ENCODE measurements at regions not wholly inside any gene's neighbourhood (a gene's known extent, or its start where the extent isn't known, plus 50 kb on each side); places are given as distances from the start of the nearest gene placed in this dataset.

- 80% methylated on average over 3 of the region's 3 CpGs for WGBS
- Histone ChIP-seq H3K9ac (ENCODE audit: low read length) (no peak overlapping the region), H2BK5ac (ENCODE audit: low read depth, low read length, poor library complexity, severe bottlenecking) (no peak overlapping the region)
These were observed 235.2 kb upstream of the NOX3 start for GRCh38 chr6:155690820-155691219.

DNA sequence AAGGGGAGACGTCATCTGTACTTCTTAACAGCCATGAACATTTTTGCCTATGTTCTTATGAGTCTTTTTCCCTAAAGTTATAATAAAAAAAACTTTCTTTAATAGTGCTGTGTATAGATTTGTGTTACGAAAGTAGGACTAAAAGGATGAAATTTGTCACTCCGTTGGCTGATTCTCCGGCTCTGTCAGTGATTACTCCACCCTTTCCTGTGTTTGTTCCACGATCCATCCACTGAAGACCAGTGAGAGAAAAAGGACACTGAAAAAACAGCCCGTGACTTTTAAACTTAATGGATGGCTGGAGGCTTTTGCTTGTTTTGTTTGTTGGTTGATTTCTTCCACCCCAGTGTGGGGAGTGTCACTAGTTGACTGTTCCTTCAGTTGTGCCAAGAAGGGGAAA is 232.0 kb upstream of the NOX3 start:
- Histone ChIP-seq H3K79me1 (replicated peaks; ENCODE audit: low read length, poor library complexity, severe bottlenecking) (no peaks in the 10 kb centered on the region), H2BK12ac (ENCODE audit: low read length in 2 of 2) (no peak overlapping the region), H4K91ac (ENCODE audit: low read length) (no peak overlapping the region), H3K4me1 (ENCODE audit: control insufficient read depth, insufficient read depth, low read depth, low read length) (no peaks in the 10 kb centered on the region), H4K8ac (ENCODE audit: low read length) (no peak overlapping the region), H2BK15ac (ENCODE audit: low read depth, poor library complexity, severe bottlenecking) (no peak overlapping the region), H2BK120ac (ENCODE audit: low read depth, low read length) (no peak overlapping the region), H3K23ac (ENCODE audit: low read length in 2 of 2) (no peak overlapping the region), H3K18ac (ENCODE audit: low read depth in 1 of 2, low read length in 2 of 2) (no peak overlapping the region), H3K36me3 (ENCODE audit: control insufficient read depth in 1 of 2, insufficient read depth in 2 of 2, low read depth in 1 of 2, low read length in 2 of 2) (no peaks in the 10 kb centered on the region), H3K9ac (ENCODE audit: low read length) (no peak overlapping the region), H2BK5ac (ENCODE audit: low read depth, low read length, poor library complexity, severe bottlenecking) (no peak overlapping the region), H2AK5ac (ENCODE audit: low read length, severe bottlenecking) (no peak overlapping the region), H3K4me2 (ENCODE audit: low read length, poor library complexity, severe bottlenecking) (no peak overlapping the region), H3K9me3 (ENCODE audit: control insufficient read depth, low read length) (no peaks in the 10 kb centered on the region), H3K4me3 (ENCODE audit: insufficient read depth in 1 of 2, low read depth in 1 of 2, low read length in 2 of 2) (no peak overlapping the region), H3K27me3 (ENCODE audit: control insufficient read depth in 1 of 2, insufficient read depth in 1 of 2, low read length in 2 of 2) (no peaks in the 10 kb centered on the region), H3K14ac (ENCODE audit: low read length in 2 of 2) (no peak overlapping the region), H3K4ac (ENCODE audit: low read depth in 1 of 2, low read length in 2 of 2) (no peak overlapping the region), H3K27ac (ENCODE audit: low read length, poor library complexity, severe bottlenecking) (no peak overlapping the region), H2AFZ (ENCODE audit: low read depth, low read length) (no peak overlapping the region)
- WGBS, result 87% methylated on average over 5 of the region's 6 CpGs
- no peak for DNase-seq

More at GRCh38 chr6:155690820-155691219, 235.2 kb upstream of the NOX3 start:
- no peak for DNase-seq
- Histone ChIP-seq H2BK15ac (ENCODE audit: low read depth, poor library complexity, severe bottlenecking) (no peak overlapping the region), H3K23ac (ENCODE audit: low read length in 2 of 2) (no peak overlapping the region), H4K91ac (ENCODE audit: low read length) (no peak overlapping the region), H2BK12ac (ENCODE audit: low read length in 2 of 2) (no peak overlapping the region), H4K8ac (ENCODE audit: low read length) (no peak overlapping the region), H2BK120ac (ENCODE audit: low read depth, low read length) (no peak overlapping the region), H3K9me3 (ENCODE audit: control insufficient read depth, low read length) (no peaks in the 10 kb centered on the region), H3K79me1 (replicated peaks; ENCODE audit: low read length, poor library complexity, severe bottlenecking) (no peaks in the 10 kb centered on the region), H2AK5ac (ENCODE audit: low read length, severe bottlenecking) (no peak overlapping the region), H3K4me2 (ENCODE audit: low read length, poor library complexity, severe bottlenecking) (no peak overlapping the region), H3K36me3 (ENCODE audit: control insufficient read depth in 1 of 2, insufficient read depth in 2 of 2, low read depth in 1 of 2, low read length in 2 of 2) (no peaks in the 10 kb centered on the region), H3K27ac (ENCODE audit: low read length, poor library complexity, severe bottlenecking) (no peak overlapping the region), H3K4me1 (ENCODE audit: control insufficient read depth, insufficient read depth, low read depth, low read length) (peaks cover 4% of the 10 kb centered on the region), H3K4me3 (ENCODE audit: insufficient read depth in 1 of 2, low read depth in 1 of 2, low read length in 2 of 2) (no peak overlapping the region), H3K18ac (ENCODE audit: low read depth in 1 of 2, low read length in 2 of 2) (no peak overlapping the region), H3K4ac (ENCODE audit: low read depth in 1 of 2, low read length in 2 of 2) (no peak overlapping the region), H3K14ac (ENCODE audit: low read length in 2 of 2) (no peak overlapping the region), H3K27me3 (ENCODE audit: control insufficient read depth in 1 of 2, insufficient read depth in 1 of 2, low read length in 2 of 2) (no peaks in the 10 kb centered on the region), H2AFZ (ENCODE audit: low read depth, low read length) (no peak overlapping the region)

- Histone ChIP-seq H3K4me2 (ENCODE audit: low read length, poor library complexity, severe bottlenecking) (no peak overlapping the region), H2BK5ac (ENCODE audit: low read depth, low read length, poor library complexity, severe bottlenecking) (no peak overlapping the region), H3K14ac (ENCODE audit: low read length in 2 of 2) (no peak overlapping the region), H4K91ac (ENCODE audit: low read length) (no peak overlapping the region), H3K23ac (ENCODE audit: low read length in 2 of 2) (no peak overlapping the region), H3K27ac (ENCODE audit: low read length, poor library complexity, severe bottlenecking) (no peak overlapping the region), H3K4me1 (ENCODE audit: control insufficient read depth, insufficient read depth, low read depth, low read length) (no peaks in the 10 kb centered on the region), H4K8ac (ENCODE audit: low read length) (no peak overlapping the region), H3K18ac (ENCODE audit: low read depth in 1 of 2, low read length in 2 of 2) (no peak overlapping the region), H3K36me3 (ENCODE audit: control insufficient read depth in 1 of 2, insufficient read depth in 2 of 2, low read depth in 1 of 2, low read length in 2 of 2) (no peaks in the 10 kb centered on the region), H2BK120ac (ENCODE audit: low read depth, low read length) (no peak overlapping the region), H2AFZ (ENCODE audit: low read depth, low read length) (no peak overlapping the region), H2BK15ac (ENCODE audit: low read depth, poor library complexity, severe bottlenecking) (no peak overlapping the region), H3K4me3 (ENCODE audit: insufficient read depth in 1 of 2, low read depth in 1 of 2, low read length in 2 of 2) (no peak overlapping the region), H2BK12ac (ENCODE audit: low read length in 2 of 2) (no peak overlapping the region), H3K9me3 (ENCODE audit: control insufficient read depth, low read length) (no peaks in the 10 kb centered on the region), H3K4ac (ENCODE audit: low read depth in 1 of 2, low read length in 2 of 2) (no peak overlapping the region), H2AK5ac (ENCODE audit: low read length, severe bottlenecking) (no peak overlapping the region), H3K79me1 (replicated peaks; ENCODE audit: low read length, poor library complexity, severe bottlenecking) (no peaks in the 10 kb centered on the region), H3K9ac (ENCODE audit: low read length) (no peak overlapping the region), H3K27me3 (ENCODE audit: control insufficient read depth in 1 of 2, insufficient read depth in 1 of 2, low read length in 2 of 2) (no peaks in the 10 kb centered on the region)
- 84% methylated on average over 2 of the region's 5 CpGs for WGBS
- DNase-seq, result no peak
These were observed 229.0 kb upstream of the NOX3 start for GRCh38 chr6:155684416-155685196.

DNA sequence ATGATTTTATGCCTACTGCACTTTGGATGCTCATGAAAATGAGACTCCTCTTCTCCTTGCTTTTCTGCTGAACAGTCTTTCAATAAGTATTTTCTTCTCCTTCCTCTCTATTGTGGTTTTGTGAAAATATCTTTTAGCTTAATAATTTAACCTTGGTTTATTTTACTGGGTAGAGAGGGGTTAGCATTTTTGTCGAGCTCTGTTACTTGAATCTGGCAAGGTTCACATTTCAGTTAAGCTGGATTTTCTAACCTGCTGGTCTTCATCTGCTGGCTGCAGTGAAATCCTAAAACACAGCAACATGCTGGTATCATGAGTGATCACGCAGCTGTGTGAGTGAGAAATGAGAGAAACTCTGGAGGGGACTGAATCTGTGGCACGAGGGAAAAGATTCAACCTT is 222.7 kb upstream of the NOX3 start:
- Histone ChIP-seq H3K4ac (ENCODE audit: low read depth in 1 of 2, low read length in 2 of 2) (no peak overlapping the region), H2BK12ac (ENCODE audit: low read length in 2 of 2) (no peak overlapping the region), H2BK5ac (ENCODE audit: low read depth, low read length, poor library complexity, severe bottlenecking) (no peak overlapping the region), H2AK5ac (ENCODE audit: low read length, severe bottlenecking) (no peak overlapping the region), H3K27ac (ENCODE audit: low read length, poor library complexity, severe bottlenecking) (no peak overlapping the region), H3K4me2 (ENCODE audit: low read length, poor library complexity, severe bottlenecking) (no peak overlapping the region), H3K36me3 (ENCODE audit: control insufficient read depth in 1 of 2, insufficient read depth in 2 of 2, low read depth in 1 of 2, low read length in 2 of 2) (no peaks in the 10 kb centered on the region), H3K23ac (ENCODE audit: low read length in 2 of 2) (no peak overlapping the region), H3K18ac (ENCODE audit: low read depth in 1 of 2, low read length in 2 of 2) (no peak overlapping the region), H2BK120ac (ENCODE audit: low read depth, low read length) (no peak overlapping the region), H3K14ac (ENCODE audit: low read length in 2 of 2) (no peak overlapping the region), H4K8ac (ENCODE audit: low read length) (no peak overlapping the region), H3K4me1 (ENCODE audit: control insufficient read depth, insufficient read depth, low read depth, low read length) (no peaks in the 10 kb centered on the region), H4K91ac (ENCODE audit: low read length) (no peak overlapping the region), H3K9me3 (ENCODE audit: control insufficient read depth, low read length) (no peaks in the 10 kb centered on the region), H3K4me3 (ENCODE audit: insufficient read depth in 1 of 2, low read depth in 1 of 2, low read length in 2 of 2) (no peak overlapping the region), H3K79me1 (replicated peaks; ENCODE audit: low read length, poor library complexity, severe bottlenecking) (no peaks in the 10 kb centered on the region), H3K9ac (ENCODE audit: low read length) (no peak overlapping the region), H2AFZ (ENCODE audit: low read depth, low read length) (no peak overlapping the region), H2BK15ac (ENCODE audit: low read depth, poor library complexity, severe bottlenecking) (no peak overlapping the region), H3K27me3 (ENCODE audit: control insufficient read depth in 1 of 2, insufficient read depth in 1 of 2, low read length in 2 of 2) (no peaks in the 10 kb centered on the region)
- DNase-seq, result no peak
- WGBS, result 75% methylated on average over 3 of the region's 3 CpGs
